Hematopoietic multipotent progenitor cell treated with erythropoietin and hydrocortisone succinate and interleukin-3 and kit ligand, for 6 days (in vitro differentiated cells): ENCODE measurements at regions not wholly inside any gene's neighbourhood (a gene's known extent, or its start where the extent isn't known, plus 50 kb on each side); places are given as distances from the start of the nearest gene placed in this dataset.
"Not testable (repeated sequence)": the region's sequence is repeated elsewhere in the genome, so short reads cannot be mapped to it uniquely, and the experiment has no call there.

ENCODE experiments used
- DNase-seq: peaks from one replicate; pipeline ENCODE4 v3.0.0-alpha.2; 2015

DNA sequence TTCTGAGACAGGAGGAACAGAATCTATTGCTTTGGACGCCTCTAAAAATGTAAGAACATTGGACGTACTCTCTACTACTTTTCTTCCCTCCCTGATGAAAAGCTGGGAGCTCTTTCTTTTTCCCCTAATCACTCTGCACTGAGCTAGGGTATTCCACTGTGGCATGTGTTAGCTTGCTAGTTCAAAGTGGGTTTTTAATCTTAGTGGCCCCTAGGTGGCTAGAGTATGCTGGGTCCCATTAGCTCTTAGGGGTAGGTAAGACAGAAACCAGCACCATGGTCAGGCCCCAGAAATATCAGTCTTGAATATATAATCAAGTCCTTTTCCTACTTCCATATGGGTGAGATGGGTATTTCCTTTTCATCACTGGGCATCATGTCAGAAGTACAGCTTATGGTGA lies 945.2 kb upstream of the PTPRD start:
- DNase-seq: no peak

DNA sequence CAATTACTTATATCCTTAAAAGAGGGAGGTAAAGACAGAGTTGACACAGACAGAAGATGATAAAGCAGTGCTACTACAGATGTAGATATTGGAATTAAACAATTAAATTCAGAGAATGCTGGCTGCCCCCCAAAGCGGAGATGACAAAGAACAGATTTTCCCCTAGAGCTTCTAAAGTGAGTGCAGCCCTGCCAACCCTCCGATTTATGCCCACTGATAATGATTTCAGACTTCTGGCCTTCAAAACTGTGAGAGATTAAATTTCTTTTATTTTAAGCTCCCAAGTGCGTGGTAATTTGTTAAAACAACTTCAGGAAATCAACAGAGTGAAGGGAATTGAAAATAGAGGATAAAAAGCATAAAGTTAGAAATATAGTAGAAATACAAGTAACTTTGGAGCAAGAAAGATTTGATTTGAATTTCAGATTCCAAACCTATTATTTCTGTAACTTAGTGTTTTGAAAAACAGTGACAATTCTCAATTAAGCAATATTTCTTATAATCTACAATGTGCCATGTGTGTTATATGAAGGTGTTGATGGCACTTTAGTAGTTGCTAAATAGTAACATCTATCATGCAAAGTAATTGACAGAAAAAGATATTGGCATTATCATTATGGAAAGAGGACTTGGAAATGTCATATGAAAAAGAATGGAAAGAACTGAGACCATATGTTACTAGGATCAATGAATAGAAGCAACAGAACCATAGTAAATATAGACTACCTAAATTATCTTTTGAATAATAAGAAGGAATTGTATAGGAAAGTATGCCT lies 946.4 kb upstream of the PTPRD start:
- no peak for DNase-seq

- no peak for DNase-seq
Measured at GRCh38 chr9:11577522-11577921, 964.7 kb upstream of the PTPRD start.

DNA sequence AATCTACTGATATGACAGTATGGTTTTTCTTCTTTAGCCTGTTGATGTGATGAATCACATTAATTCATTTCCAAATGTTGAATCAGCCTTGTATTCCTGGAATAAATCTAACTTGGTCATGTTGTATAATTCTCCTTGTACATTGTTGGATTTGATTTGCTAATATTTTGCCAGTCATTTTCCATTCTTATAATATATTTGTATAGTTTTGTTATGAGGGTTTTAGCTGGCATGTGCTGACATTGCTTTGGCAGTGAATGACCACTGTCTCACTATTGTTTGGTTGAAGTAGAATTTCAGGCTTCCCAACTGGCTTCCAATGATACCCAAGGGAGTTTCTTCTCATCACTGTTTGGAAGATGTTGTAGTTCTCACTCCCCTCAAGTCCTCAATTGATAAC lies 983.0 kb upstream of the PTPRD start:
- DNase-seq: no peak

DNA sequence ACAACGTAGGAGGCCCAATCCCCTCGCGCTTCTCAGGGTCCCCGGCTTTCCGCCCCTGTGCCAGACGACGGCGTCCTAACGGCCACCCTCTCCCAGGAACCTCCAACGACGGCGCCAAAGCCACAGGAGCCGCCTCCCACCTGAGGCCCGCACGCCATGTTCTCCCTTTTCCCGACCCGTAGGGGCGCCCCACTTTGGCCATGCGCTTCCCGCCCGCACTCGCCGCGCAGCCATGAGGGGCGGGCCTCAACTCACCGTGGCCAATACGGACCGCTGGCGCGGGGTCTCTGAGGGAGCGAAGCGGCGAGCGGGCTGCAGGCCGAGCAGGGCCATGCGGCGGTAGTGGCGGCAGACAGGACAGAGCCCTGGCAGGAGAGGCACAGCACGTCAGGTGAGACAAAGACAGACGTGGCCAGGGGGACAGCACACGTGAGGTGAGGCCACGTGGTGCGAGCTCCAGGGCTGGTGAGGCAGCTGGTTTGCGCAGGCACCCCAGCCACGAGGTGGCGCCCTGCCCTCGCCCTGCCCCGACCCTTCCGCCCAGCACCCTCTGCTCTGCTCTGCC lies 1005.5 kb upstream of the PTPRD start:
- no peak for DNase-seq

DNA sequence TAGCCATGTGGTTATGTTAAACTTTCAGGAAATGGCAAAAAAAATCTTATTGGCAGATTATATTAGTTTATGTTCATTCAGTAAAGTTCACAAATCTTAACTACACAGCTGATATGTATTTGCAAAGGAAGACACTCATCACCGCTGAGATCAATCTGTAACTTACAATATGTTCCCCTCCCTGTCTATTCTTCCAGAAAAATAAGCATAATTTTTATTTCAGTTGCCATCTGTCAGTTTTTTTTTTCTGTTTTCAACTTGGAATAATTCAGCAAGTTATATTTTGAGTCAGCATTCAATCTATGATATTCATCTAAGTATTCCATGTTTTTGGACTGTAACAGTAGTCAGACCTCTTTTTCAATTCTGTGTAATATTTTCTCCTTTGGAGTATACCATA lies 1019.9 kb upstream of the PTPRD start:
- DNase-seq: no peak

- DNase-seq: no peak
Measured at GRCh38 chr9:11646831-11647230, 1034.0 kb upstream of the PTPRD start.

GRCh38 chr9:11653867-11654266 lies 1039.3 kb upstream of the TYRP1 start:
- no peak for DNase-seq

- no peak for DNase-seq
Measured at GRCh38 chr9:11663913-11664312, 1029.3 kb upstream of the TYRP1 start.

DNA sequence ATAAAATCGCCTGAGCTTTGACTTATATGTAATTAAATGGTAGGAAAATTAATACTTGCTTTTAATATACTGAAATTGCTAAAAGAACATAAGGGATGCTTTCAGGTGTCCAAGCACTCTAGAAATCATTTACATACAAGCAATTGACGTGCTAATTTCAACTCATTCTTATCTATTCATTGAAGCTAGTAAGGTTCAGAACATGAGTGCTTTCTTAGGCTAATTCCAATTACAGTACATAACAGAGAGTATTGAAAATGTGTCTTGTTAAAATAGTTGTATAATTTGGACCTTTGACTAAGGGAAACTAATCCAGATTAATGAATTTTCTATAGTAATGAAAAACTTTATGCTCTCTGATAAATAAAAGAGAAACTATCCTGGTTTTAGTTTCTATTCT lies 1016.4 kb upstream of the TYRP1 start:
- DNase-seq: no peak

GRCh38 chr9:11686733-11687132 lies 1006.5 kb upstream of the TYRP1 start:
- DNase-seq: no peak

- no peak for DNase-seq
Measured at GRCh38 chr9:11697126-11697525, 996.1 kb upstream of the TYRP1 start.

- no peak for DNase-seq
Measured at GRCh38 chr9:11701706-11702105, 991.5 kb upstream of the TYRP1 start.

DNA sequence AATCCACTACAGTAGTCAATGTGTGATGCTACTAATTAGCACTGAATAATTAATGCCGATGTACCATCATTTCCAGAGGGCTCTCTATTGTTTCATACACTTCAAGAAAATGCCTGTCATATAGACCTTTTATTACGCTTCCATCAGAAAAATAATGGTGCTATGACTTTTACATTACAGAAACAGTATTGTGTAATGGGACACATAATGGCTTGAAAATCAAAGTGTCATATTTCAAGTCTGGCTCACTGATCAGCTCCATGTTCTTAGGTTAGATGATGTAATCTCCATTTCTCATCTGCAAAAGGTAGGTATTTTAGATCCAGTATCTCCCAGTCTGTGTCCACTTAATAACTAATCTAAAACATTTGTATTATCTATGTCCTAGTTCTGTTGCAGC lies 990.6 kb upstream of the TYRP1 start:
- no peak for DNase-seq

DNA sequence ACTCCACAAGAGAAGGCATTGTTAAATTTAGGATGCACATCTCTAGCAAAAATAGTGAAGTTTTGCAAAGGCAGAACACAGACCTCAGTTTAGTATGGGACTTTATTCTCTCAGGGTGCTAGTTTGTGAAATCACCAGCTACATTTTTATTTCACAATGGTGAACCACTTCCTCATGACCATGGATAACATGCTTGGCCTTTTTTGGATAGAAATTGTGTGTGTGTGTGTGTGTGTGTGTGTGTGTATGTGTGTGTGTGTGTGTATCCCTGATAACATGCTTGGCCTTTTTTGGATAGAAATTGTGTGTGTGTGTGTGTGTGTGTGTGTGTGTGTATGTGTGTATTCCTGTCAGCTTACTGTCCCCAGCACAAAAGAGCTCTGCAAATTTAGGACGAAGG lies 989.0 kb upstream of the TYRP1 start:
- not testable (repeated sequence) for DNase-seq

GRCh38 chr9:11708899-11709298 lies 984.3 kb upstream of the TYRP1 start:
- DNase-seq: no peak

DNA sequence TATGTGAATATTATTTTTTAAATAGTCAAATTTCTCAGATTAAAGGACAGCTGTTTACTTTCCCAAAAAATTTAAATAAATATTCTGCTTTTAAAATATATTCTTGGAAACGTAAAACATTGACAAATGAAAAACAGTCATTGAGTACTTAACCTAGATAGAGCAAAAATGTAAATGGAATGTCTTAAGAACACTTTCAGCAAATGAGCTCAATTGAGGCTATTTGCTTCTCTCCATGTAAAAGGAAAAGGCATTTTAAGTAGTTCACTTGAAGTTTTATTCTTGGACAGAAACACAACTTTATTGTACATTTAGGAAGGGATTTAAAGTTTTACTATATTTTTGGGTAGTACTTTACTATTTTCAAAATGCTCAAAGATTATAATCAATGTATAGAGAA lies 983.6 kb upstream of the TYRP1 start:
- no peak for DNase-seq

DNA sequence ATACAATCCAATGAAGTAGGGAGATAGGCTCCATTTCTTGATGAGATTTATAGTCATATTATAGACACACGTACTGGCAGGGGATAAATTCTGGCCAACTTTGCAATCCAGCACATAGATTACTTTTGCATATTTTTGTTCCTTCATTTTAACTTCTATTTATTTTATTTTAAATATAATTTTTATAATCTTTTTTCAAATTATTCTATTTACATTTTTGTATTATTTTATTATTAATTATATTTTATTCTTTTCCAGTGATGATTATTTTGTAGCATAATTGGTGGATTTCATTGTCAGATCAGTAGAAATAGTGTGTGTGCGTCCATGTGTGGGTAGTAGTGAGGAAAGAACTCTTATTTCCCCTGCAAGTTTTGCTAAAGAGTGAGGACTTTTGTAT lies 980.1 kb upstream of the TYRP1 start:
- no peak for DNase-seq

GRCh38 chr9:11722957-11723356 lies 970.2 kb upstream of the TYRP1 start:
- no peak for DNase-seq

GRCh38 chr9:11726659-11727058 lies 966.5 kb upstream of the TYRP1 start:
- DNase-seq: no peak

DNA sequence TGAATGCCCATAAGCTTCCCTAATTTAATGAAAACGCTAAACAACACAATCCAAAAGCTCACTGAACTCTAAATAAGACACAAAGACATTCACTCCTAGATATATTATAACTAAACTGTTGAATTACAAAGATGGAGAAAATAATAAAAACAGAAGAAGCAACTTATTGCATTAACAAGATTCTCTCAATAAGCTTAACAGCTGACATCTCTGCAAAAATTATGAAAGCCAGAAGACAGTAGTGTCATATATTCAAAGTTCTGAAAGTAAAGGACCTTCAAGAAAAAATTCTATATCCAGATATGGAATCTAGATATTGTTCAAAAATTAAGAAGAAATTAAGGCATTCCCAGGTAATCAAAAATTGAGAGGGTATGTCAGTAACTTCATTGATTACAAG lies 957.8 kb upstream of the TYRP1 start:
- no peak for DNase-seq

DNA sequence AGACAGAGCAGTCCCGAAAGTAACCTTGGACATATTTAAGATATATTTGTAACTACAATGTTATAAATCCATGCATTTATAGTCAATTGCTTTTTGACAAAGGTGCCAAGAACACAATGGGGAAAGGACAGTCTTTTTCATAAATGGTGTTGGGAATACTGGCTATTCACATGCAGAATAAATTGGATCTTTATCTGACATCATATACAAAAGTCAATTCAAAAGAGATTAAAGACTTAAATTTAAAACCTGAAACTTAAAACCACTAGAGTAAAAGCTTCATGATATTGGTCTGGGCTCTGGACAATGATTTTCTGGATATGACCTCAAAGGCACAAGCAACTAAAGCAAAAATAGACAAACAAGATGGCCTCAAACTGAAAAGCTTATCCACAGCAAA lies 950.7 kb upstream of the TYRP1 start:
- no peak for DNase-seq

DNA sequence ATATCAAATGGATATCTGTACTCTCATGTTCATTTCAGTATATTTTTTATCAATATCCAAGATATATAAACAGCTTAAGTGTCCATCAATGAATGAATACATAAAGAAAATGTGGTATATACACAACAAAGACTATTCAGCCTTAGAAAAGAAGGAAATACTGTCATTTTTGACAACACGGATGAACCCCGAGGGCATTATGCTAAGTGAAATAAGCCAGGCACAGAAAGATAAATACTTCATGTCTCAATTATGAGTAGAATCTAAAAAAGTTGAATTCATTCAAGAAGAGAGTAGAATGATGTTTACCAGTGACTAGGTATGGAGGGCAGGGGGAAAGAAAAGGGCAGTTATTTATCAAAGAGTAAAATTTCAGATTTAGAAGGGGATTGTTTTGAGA lies 949.8 kb upstream of the TYRP1 start:
- no peak for DNase-seq

DNA sequence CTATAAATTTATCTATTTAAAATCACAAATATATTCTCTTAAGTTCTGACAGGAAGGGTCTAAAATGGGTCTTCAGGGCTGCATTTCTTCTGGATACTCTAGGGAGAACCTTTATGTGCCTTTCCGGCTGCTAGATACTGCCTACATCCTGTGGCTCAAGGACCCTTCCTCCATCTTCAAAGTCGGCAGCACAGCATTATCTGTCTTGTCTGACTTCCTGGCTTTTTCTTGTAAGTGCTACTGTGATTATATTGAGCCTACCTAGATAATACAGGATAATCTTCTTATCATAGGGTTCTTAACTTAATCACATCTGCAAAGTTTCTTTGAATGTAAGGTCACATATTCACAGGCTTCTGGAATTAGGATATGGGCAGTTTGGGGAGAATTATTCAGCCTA lies 943.8 kb upstream of the TYRP1 start:
- no peak for DNase-seq

DNA sequence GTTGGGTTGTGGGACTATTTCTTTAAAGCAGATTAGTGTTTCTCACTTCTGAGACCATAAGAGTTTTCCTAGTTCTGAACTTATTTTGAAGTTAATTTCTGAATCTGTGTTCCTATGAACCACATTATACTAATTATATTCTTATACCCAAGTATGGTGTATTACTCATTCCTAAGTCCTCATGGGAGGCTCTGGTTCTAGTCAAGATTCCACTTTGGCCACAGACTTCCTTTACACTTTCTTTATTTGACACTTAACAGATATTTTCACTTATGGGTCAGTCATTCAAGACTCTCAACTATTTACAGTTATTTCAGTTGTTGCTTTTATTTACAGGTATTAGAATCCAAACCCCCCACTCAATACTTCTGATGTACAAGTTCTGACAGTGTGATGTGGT lies 937.2 kb upstream of the TYRP1 start:
- no peak for DNase-seq
